IMR-90 (cell line): ENCODE measurements at regions not wholly inside any gene's neighbourhood (a gene's known extent, or its start where the extent isn't known, plus 50 kb on each side); places are given as distances from the start of the nearest gene placed in this dataset.
"Not testable (repeated sequence)": the region's sequence is repeated elsewhere in the genome, so short reads cannot be mapped to it uniquely, and the experiment has no call there.

ENCODE experiments used
- CEBPB ChIP-seq: IDR thresholded peaks from 2 replicates; pipeline ENCODE4 v1.6.1; 2012; ENCODE audit warnings: low read depth, low read length, improper control_type of control experiment
- CHD1 ChIP-seq: IDR thresholded peaks from 2 replicates; pipeline ENCODE4 v1.6.1; 2012; ENCODE audit warnings: low read depth, low read length, improper control_type of control experiment
- FOS ChIP-seq: fragments of 150-350 bp; IDR thresholded peaks from 2 replicates; pipeline ENCODE4 v1.6.1; 2016; ENCODE audit warnings: low read depth, low read length
- MAFK ChIP-seq: IDR thresholded peaks from 2 replicates; pipeline ENCODE4 v1.6.1; 2012; ENCODE audit warnings: low read depth, low read length, improper control_type of control experiment
- MAZ ChIP-seq: IDR thresholded peaks from 2 replicates; pipeline ENCODE4 v1.6.1; 2012; ENCODE audit warnings: low read depth, mild to moderate bottlenecking, low read length, improper control_type of control experiment, moderate library complexity, borderline replicate concordance
- MXI1 ChIP-seq: IDR thresholded peaks from 2 replicates; pipeline ENCODE4 v1.6.1; 2012; ENCODE audit warnings: low read depth, mild to moderate bottlenecking, low read length, moderate library complexity, borderline replicate concordance
- POLR2A ChIP-seq: IDR thresholded peaks from 2 replicates; pipeline ENCODE4 v1.6.1; 2012; ENCODE audit warnings: mild to moderate bottlenecking, low read depth, low read length
- RAD21 ChIP-seq: IDR thresholded peaks from 2 replicates; pipeline ENCODE4 v1.6.1; 2012; ENCODE audit warnings: low read length, improper control_type of control experiment
- RCOR1 ChIP-seq: IDR thresholded peaks from 2 replicates; pipeline ENCODE4 v1.6.1; 2012; ENCODE audit warnings: mild to moderate bottlenecking, low read length, improper control_type of control experiment; ENCODE audit not compliant: insufficient replicate concordance
- RFX5 ChIP-seq: IDR thresholded peaks from 2 replicates; pipeline ENCODE4 v1.8.0; 2012; ENCODE audit warnings: low read depth, mild to moderate bottlenecking, low read length, moderate library complexity
- SMC3 ChIP-seq: fragments of 150-350 bp; IDR thresholded peaks from 2 replicates; pipeline ENCODE4 v1.6.1; 2016; ENCODE audit warnings: low read depth, mild to moderate bottlenecking, antibody characterized with exemption, low read length, moderate library complexity
- TF ChIP-seq, protein P1 (sequence below): conservative IDR thresholded peaks from 2 replicates; pipeline ENCODE4 v1.5.1; 2012; ENCODE audit warnings: mild to moderate bottlenecking, low read depth, low read length, improper control_type of control experiment
- TF ChIP-seq, protein P2 (sequence below): fragments of 150-350 bp; IDR thresholded peaks from 2 replicates; pipeline ENCODE4 v1.6.1; 2017; ENCODE audit warnings: mild to moderate bottlenecking, antibody characterized with exemption, low read length, low read depth
- TF ChIP-seq, protein P3 (sequence below): fragments of 150-350 bp; IDR thresholded peaks from 2 replicates; pipeline ENCODE4 v1.6.1; 2016; ENCODE audit warnings: low read depth, mild to moderate bottlenecking, low read length, moderate library complexity, borderline replicate concordance

DNA sequence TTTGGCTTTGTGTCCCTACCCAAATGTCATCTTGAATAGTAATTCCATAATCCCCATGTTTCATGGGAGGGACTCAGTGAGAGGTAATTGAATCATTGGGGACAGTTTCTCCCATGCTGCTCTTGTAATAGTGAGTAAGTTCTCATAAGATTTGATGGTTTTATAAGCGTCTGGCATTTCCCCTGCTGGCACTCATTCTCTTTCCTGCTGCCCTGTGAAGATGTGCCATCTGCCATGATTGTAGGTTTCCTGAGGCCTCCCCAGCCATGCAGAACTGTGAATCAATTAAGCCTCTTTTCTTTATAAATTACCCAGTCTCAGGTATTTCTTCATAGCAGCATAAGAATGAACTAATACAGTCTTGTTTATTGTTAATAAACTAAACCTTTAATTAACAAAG, 402.6 kb downstream of the NYAP2 start:
- TF ChIP-seq, protein P1, sequence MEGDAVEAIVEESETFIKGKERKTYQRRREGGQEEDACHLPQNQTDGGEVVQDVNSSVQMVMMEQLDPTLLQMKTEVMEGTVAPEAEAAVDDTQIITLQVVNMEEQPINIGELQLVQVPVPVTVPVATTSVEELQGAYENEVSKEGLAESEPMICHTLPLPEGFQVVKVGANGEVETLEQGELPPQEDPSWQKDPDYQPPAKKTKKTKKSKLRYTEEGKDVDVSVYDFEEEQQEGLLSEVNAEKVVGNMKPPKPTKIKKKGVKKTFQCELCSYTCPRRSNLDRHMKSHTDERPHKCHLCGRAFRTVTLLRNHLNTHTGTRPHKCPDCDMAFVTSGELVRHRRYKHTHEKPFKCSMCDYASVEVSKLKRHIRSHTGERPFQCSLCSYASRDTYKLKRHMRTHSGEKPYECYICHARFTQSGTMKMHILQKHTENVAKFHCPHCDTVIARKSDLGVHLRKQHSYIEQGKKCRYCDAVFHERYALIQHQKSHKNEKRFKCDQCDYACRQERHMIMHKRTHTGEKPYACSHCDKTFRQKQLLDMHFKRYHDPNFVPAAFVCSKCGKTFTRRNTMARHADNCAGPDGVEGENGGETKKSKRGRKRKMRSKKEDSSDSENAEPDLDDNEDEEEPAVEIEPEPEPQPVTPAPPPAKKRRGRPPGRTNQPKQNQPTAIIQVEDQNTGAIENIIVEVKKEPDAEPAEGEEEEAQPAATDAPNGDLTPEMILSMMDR = not testable (repeated sequence)
- not testable (repeated sequence) for TF ChIP-seq RFX5, FOS, MXI1, POLR2A, CHD1, RAD21, RCOR1, SMC3, MAFK, CEBPB, MAZ
- TF ChIP-seq, protein P2, sequence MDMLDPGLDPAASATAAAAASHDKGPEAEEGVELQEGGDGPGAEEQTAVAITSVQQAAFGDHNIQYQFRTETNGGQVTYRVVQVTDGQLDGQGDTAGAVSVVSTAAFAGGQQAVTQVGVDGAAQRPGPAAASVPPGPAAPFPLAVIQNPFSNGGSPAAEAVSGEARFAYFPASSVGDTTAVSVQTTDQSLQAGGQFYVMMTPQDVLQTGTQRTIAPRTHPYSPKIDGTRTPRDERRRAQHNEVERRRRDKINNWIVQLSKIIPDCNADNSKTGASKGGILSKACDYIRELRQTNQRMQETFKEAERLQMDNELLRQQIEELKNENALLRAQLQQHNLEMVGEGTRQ = not testable (repeated sequence)
- TF ChIP-seq, protein P3, sequence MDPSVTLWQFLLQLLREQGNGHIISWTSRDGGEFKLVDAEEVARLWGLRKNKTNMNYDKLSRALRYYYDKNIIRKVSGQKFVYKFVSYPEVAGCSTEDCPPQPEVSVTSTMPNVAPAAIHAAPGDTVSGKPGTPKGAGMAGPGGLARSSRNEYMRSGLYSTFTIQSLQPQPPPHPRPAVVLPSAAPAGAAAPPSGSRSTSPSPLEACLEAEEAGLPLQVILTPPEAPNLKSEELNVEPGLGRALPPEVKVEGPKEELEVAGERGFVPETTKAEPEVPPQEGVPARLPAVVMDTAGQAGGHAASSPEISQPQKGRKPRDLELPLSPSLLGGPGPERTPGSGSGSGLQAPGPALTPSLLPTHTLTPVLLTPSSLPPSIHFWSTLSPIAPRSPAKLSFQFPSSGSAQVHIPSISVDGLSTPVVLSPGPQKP = not testable (repeated sequence)
